GM18868 (cell line): ENCODE measurements at regions not wholly inside any gene's neighbourhood (a gene's known extent, or its start where the extent isn't known, plus 50 kb on each side); places are given as distances from the start of the nearest gene placed in this dataset.

Experiments
- ATAC-seq: cut with Tn5 transposase; IDR thresholded peaks from one replicate; pipeline ENCODE4 v1.9.1; 2021; ENCODE audit warnings: mild to moderate bottlenecking, moderate library complexity; ENCODE audit not compliant: unreplicated experiment

GRCh38 chr7:32152576-32152975, 82.4 kb upstream of the PDE1C start:
- ATAC-seq, result no peak

DNA sequence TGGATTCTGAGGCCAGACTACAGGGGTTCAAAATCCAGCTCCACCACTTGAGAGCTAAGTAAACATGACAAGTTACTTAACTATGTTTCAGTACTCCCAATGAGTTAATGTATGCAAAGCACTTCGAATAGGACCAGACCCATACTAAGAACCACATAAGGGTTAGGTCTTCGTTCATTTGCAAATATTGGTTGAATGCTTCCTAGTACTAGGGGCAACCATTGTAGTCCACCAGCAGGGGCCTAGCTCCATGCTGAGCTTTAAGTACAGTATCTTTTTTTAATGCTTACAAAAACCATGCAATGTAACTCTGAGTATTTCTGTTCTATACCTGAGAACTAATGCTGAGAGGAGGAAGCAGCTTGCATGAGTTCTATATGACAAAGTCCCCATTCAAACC, 80.4 kb upstream of the PDE1C start:
- no peak for ATAC-seq

GRCh38 chr7:32150039-32150438, 79.8 kb upstream of the PDE1C start:
- ATAC-seq, result no peak

- ATAC-seq, result no peak
Measured at GRCh38 chr7:32147546-32148268, 77.5 kb upstream of the PDE1C start.

DNA sequence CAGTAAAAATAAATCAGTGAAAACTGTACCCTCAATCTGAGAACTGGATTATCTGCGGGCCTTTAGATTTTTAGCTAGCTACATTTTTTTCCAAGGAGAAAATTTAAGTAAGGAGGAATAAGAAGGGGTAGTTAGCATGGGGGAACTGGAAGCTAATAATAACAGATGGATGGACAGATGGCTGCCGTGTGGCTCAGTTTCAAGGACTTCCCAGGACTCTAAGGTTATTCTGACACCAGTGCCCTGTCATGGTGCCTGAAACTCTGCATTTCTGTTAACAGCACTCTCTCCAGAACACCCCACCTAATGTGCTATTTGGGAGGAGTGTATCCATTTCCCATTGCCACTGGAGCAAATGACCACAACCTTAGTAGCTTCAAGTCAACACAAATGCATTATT, 75.7 kb upstream of the PDE1C start:
- ATAC-seq, result no peak

GRCh38 chr7:32144676-32145075, 74.5 kb upstream of the PDE1C start:
- no peak for ATAC-seq

GRCh38 chr7:32143301-32143700, 73.1 kb upstream of the PDE1C start:
- ATAC-seq, result no peak

- ATAC-seq, result no peak
Measured at GRCh38 chr7:32142649-32143048, 72.4 kb upstream of the PDE1C start.

GRCh38 chr7:32140210-32140939, 70.2 kb upstream of the PDE1C start:
- no peak for ATAC-seq

GRCh38 chr7:32137059-32137458, 66.9 kb upstream of the PDE1C start:
- ATAC-seq, result no peak

GRCh38 chr7:32131091-32131490, 60.9 kb upstream of the PDE1C start:
- ATAC-seq, result no peak

GRCh38 chr7:32126843-32127242, 56.6 kb upstream of the PDE1C start:
- no peak for ATAC-seq
